ENCODE measurements at regions not wholly inside any gene's neighbourhood (a gene's known extent, or its start where the extent isn't known, plus 50 kb on each side); places are given as distances from the start of the nearest gene placed in this dataset.

- Histone ChIP-seq H3K27ac (ENCODE audit: extremely low read depth, low read depth, low read length) (no peak overlapping the region), H3K9me3 (ENCODE audit: control insufficient read depth, insufficient read depth, low read depth, low read length) (no peaks in the 10 kb centered on the region), H3K4me1 (ENCODE audit: control insufficient read depth, insufficient read depth, low read length) (no peaks in the 10 kb centered on the region), H3K36me3 (ENCODE audit: control insufficient read depth in 2 of 2, insufficient read depth in 1 of 2, low read length in 2 of 2) (no peaks in the 10 kb centered on the region), H3K4me3 (ENCODE audit: low read depth, low read length) (no peak overlapping the region)
- no peak for TF ChIP-seq ZNF571 (tag by site-specific recombination; IDR thresholded peaks at IDR 0.05)
- TF ChIP-seq ZNF16 (tag by site-specific recombination; IDR thresholded peaks at IDR 0.05; ENCODE audit: low read depth), result no peak
- TF ChIP-seq PRDM2 (tag by site-specific recombination; IDR thresholded peaks at IDR 0.05; ENCODE audit: borderline replicate concordance), result no peak
- TF ChIP-seq SP3 (tag by site-specific recombination; IDR thresholded peaks at IDR 0.05), result no peak
- no peak for TF ChIP-seq PRDM6 (tag by site-specific recombination; IDR thresholded peaks at IDR 0.05)
- no peak for TF ChIP-seq ZNF423 (tag by site-specific recombination; IDR thresholded peaks at IDR 0.05)
- TF ChIP-seq REST (tag by site-specific recombination; IDR thresholded peaks at IDR 0.05), result no peak
- no peak for TF ChIP-seq ZNF660 (tag by site-specific recombination; IDR thresholded peaks at IDR 0.05)
- no peak for TF ChIP-seq ZBTB21 (tag by site-specific recombination; IDR thresholded peaks at IDR 0.05)
- TF ChIP-seq ZNF239 (tag by site-specific recombination; IDR thresholded peaks at IDR 0.05), result no peak
- no peak for TF ChIP-seq ELK4 (IDR thresholded peaks at IDR 0.05; ENCODE audit: borderline replicate concordance, low read depth, low read length)
- no peak for TF ChIP-seq SETDB1 (IDR thresholded peaks at IDR 0.05; ENCODE audit: insufficient read length, low read length)
- TF ChIP-seq ZNF211 (tag by site-specific recombination; IDR thresholded peaks at IDR 0.05; ENCODE audit: low read depth), result no peak
- TF ChIP-seq ZNF302 (tag by site-specific recombination; IDR thresholded peaks at IDR 0.05; ENCODE audit: low read depth), result no peak
- TF ChIP-seq ZNF350 (tag by site-specific recombination; IDR thresholded peaks at IDR 0.05), result no peak
- TF ChIP-seq ZNF621 (tag by site-specific recombination; IDR thresholded peaks at IDR 0.05), result no peak
- TF ChIP-seq KLF10 (tag by site-specific recombination; IDR thresholded peaks at IDR 0.05), result no peak
- TF ChIP-seq HOXD13 (CRISPR knock-in tag; IDR thresholded peaks at IDR 0.05; ENCODE audit: borderline replicate concordance), result no peak
- no peak for TF ChIP-seq KLF16 (tag by site-specific recombination; IDR thresholded peaks at IDR 0.05)
- CTCF ChIA-PET, result no interaction called here
- POLR2A ChIA-PET, result no interaction called here
These were observed 55.2 kb upstream of the KCNH8 start for GRCh38 chr3:19093084-19093483.

Data from HEK293 (cell line).